ENCODE measurements at regions not wholly inside any gene's neighbourhood (a gene's known extent, or its start where the extent isn't known, plus 50 kb on each side); places are given as distances from the start of the nearest gene placed in this dataset.

DNA sequence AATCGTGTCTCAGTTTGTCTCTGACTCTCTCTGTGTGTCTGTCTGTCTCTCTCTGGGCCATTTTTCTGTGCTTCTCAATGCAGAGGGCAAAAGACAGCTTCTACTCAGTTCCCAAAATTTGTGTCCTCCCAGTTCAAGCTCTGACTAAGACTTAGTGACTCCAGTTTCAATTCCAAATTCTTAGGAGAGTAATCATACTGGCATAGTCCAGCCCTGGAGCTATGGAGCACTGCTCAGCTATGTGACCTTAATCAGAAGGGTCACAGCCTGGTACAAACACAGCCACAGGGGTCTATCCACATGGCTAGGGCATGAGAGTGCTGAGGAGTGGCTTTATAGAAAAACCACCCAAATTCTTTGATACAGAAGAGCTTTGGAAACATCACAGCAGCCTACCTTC, 91.9 kb downstream of the FOXF2 start:
- TF ChIP-seq, protein P1, sequence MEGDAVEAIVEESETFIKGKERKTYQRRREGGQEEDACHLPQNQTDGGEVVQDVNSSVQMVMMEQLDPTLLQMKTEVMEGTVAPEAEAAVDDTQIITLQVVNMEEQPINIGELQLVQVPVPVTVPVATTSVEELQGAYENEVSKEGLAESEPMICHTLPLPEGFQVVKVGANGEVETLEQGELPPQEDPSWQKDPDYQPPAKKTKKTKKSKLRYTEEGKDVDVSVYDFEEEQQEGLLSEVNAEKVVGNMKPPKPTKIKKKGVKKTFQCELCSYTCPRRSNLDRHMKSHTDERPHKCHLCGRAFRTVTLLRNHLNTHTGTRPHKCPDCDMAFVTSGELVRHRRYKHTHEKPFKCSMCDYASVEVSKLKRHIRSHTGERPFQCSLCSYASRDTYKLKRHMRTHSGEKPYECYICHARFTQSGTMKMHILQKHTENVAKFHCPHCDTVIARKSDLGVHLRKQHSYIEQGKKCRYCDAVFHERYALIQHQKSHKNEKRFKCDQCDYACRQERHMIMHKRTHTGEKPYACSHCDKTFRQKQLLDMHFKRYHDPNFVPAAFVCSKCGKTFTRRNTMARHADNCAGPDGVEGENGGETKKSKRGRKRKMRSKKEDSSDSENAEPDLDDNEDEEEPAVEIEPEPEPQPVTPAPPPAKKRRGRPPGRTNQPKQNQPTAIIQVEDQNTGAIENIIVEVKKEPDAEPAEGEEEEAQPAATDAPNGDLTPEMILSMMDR (IDR thresholded peaks at IDR 0.05), result no peak

DNA sequence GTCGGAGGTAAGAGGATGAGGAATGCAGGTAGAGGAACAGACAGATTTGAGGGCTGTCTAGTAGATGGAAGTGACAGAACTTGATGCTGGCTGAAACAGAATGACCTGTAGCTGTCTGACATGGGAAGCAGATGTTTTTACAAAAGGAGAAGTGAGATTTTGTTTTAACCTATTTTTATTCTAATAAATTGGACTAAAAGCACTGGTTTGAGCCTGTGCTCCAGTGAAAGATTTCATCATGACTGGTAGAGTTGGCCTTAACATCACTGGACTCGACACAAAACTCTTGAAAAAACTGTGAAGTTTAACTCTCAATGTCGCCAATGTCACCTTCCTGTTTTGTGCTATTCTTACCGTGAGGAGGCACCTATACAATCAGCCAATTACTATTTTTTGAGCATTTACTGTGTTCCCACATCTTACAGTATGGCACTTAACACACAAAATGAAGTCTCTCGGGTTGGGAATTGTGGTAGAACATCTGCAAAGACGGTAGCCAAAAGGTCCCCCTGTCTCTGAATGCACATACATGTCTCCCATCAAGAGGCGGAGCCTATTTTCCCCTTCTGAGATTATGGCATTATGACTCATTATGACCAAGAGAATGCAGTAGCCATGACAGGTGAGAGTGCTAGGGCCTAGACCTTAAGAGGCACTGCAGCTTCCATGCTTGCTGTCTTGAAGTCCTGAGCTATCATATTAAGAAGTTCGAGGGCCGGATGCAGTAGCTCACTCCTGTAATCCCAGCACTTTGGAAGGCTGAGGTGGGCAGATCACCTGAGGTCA, 93.2 kb downstream of the FOXF2 start:
- Histone ChIP-seq H3K36me3 (ENCODE audit: control insufficient read depth, insufficient read depth, low read length) (no peaks in the 10 kb centered on the region), H2AFZ (no peak overlapping the region), H3K9me3 (ENCODE audit: control insufficient read depth, low read length) (no peaks in the 10 kb centered on the region), H3K4me2 (ENCODE audit: low read length) (no peak overlapping the region), H3K27ac (no peak overlapping the region), H3K79me2 (no peaks in the 10 kb centered on the region), H3K27me3 (ENCODE audit: control insufficient read depth, insufficient read depth, low read length) (no peaks in the 10 kb centered on the region), H3K4me1 (no peaks in the 10 kb centered on the region), H3K9ac (no peak overlapping the region), H3K4me3 (ENCODE audit: low read depth, low read length) (no peak overlapping the region)
- TF ChIP-seq, protein P1 (IDR thresholded peaks at IDR 0.05), result no peak

More for the DNA sequence above, 91.9 kb downstream of the FOXF2 start:
- no peaks in the 10 kb centered on the region for H3K36me3 ChIP-seq (ENCODE audit: control insufficient read depth, insufficient read depth, low read length)
- H3K4me3 ChIP-seq (ENCODE audit: low read depth, low read length), result no peak overlapping the region
- H3K4me2 ChIP-seq (ENCODE audit: low read length), result no peak overlapping the region
- no peak overlapping the region for H3K9ac ChIP-seq
- H2AFZ ChIP-seq, result no peak overlapping the region
- H3K9me3 ChIP-seq (ENCODE audit: control insufficient read depth, low read length), result no peaks in the 10 kb centered on the region
- no peaks in the 10 kb centered on the region for H3K27me3 ChIP-seq (ENCODE audit: control insufficient read depth, insufficient read depth, low read length)
- no peak overlapping the region for H3K27ac ChIP-seq
- H3K4me1 ChIP-seq, result no peaks in the 10 kb centered on the region
- no peaks in the 10 kb centered on the region for H3K79me2 ChIP-seq

GRCh38 chr6:1485678-1486077, 96.3 kb downstream of the FOXF2 start:
- TF ChIP-seq, protein P1 (IDR thresholded peaks at IDR 0.05), result no peak
- Histone ChIP-seq H3K36me3 (ENCODE audit: control insufficient read depth, insufficient read depth, low read length) (no peaks in the 10 kb centered on the region), H3K9ac (no peak overlapping the region), H3K79me2 (no peaks in the 10 kb centered on the region), H3K4me3 (ENCODE audit: low read depth, low read length) (no peak overlapping the region), H3K27me3 (ENCODE audit: control insufficient read depth, insufficient read depth, low read length) (no peaks in the 10 kb centered on the region), H2AFZ (no peak overlapping the region), H3K4me1 (no peaks in the 10 kb centered on the region), H3K4me2 (ENCODE audit: low read length) (no peak overlapping the region), H3K9me3 (ENCODE audit: control insufficient read depth, low read length) (no peaks in the 10 kb centered on the region), H3K27ac (no peak overlapping the region)

DNA sequence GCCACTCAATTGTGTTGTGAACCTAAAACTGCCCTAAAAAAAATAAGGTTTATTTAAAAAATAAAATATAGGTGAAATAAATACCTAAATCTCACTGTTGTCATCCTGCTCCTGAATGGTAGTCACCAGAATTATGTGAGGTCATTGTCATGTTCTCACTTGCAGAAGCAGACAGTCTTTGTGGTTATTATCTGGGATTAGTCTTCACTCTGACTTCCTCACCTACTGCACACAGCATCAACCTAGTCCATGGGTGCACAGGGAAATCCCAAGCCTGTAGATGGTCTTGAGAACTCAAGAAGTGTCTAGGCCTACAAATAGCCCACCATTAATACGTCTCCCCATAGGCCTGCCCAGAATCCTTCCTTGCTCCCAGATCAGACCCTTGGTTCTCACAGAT, 97.0 kb downstream of the FOXF2 start:
- Histone ChIP-seq H3K9me3 (ENCODE audit: control insufficient read depth, low read length) (no peaks in the 10 kb centered on the region), H3K4me3 (ENCODE audit: low read depth, low read length) (no peak overlapping the region), H3K27me3 (ENCODE audit: control insufficient read depth, insufficient read depth, low read length) (no peaks in the 10 kb centered on the region), H3K4me1 (no peaks in the 10 kb centered on the region), H3K9ac (no peak overlapping the region), H3K79me2 (no peaks in the 10 kb centered on the region), H2AFZ (no peak overlapping the region), H3K4me2 (ENCODE audit: low read length) (no peak overlapping the region), H3K27ac (no peak overlapping the region), H3K36me3 (ENCODE audit: control insufficient read depth, insufficient read depth, low read length) (no peaks in the 10 kb centered on the region)
- TF ChIP-seq, protein P1 (IDR thresholded peaks at IDR 0.05), result no peak

- no peaks in the 10 kb centered on the region for H3K9me3 ChIP-seq (ENCODE audit: control insufficient read depth, low read length)
- H3K9ac ChIP-seq, result no peak overlapping the region
- no peaks in the 10 kb centered on the region for H3K27me3 ChIP-seq (ENCODE audit: control insufficient read depth, insufficient read depth, low read length)
- H3K4me3 ChIP-seq (ENCODE audit: low read depth, low read length), result no peak overlapping the region
- H3K4me2 ChIP-seq (ENCODE audit: low read length), result no peak overlapping the region
- H3K27ac ChIP-seq, result no peak overlapping the region
- H3K4me1 ChIP-seq, result no peaks in the 10 kb centered on the region
- H3K36me3 ChIP-seq (ENCODE audit: control insufficient read depth, insufficient read depth, low read length), result no peaks in the 10 kb centered on the region
- no peaks in the 10 kb centered on the region for H3K79me2 ChIP-seq
- TF ChIP-seq, protein P1 (IDR thresholded peaks at IDR 0.05), result no peak
- no peak overlapping the region for H2AFZ ChIP-seq
These were observed 97.9 kb downstream of the FOXF2 start for GRCh38 chr6:1487239-1487638.

Data from parathyroid adenoma (tissue), 2 donors.